OCI-LY1 (cell line): ENCODE measurements at regions not wholly inside any gene's neighbourhood (a gene's known extent, or its start where the extent isn't known, plus 50 kb on each side); places are given as distances from the start of the nearest gene placed in this dataset.

Source experiments
- H2AFZ ChIP-seq: fragments of 200-600 bp; sonication (generic), shearing (Covaris generic); 2 replicates; pipeline ENCODE4 v1.6.0; 2014; ENCODE audit warnings: antibody characterized with exemption, mild to moderate bottlenecking, low read length
- H3F3A ChIP-seq: fragments of 200-600 bp; sonication (generic), shearing (Covaris generic); 2 replicates; pipeline ENCODE4 v1.6.0; 2014; ENCODE audit warnings: mild to moderate bottlenecking, antibody characterized with exemption, low read length, moderate library complexity; ENCODE audit not compliant: insufficient read depth
- H3K27ac ChIP-seq: fragments of 200-600 bp; sonication (generic); 2 replicates; pipeline ENCODE4 v1.5.1; 2014; ENCODE audit warnings: low read length, mixed run types, mild to moderate bottlenecking, low read depth; ENCODE audit not compliant: poor library complexity, severe bottlenecking
- H3K27me3 ChIP-seq: fragments of 200-600 bp; sonication (generic); 2 replicates; pipeline ENCODE4 v1.6.0; 2014; ENCODE audit warnings: antibody characterized with exemption, mild to moderate bottlenecking, low read length, moderate library complexity; ENCODE audit not compliant: insufficient read depth
- H3K36me3 ChIP-seq: fragments of 200-600 bp; sonication (generic); 2 replicates; pipeline ENCODE4 v1.6.1; 2014; ENCODE audit warnings: mild to moderate bottlenecking, antibody characterized with exemption, low read length, moderate library complexity, mixed read lengths; ENCODE audit not compliant: insufficient read depth
- H3K4me1 ChIP-seq: fragments of 200-600 bp; sonication (generic); 2 replicates; pipeline ENCODE4 v1.5.1; 2014; ENCODE audit warnings: mild to moderate bottlenecking, low read length, moderate library complexity; ENCODE audit not compliant: insufficient read depth, severe bottlenecking
- H3K4me2 ChIP-seq: fragments of 200-600 bp; sonication (generic), shearing (Covaris generic); 2 replicates; pipeline ENCODE4 v1.6.1; 2014; ENCODE audit warnings: low read length
- H3K4me3 ChIP-seq: fragments of 200-600 bp; sonication (generic); 2 replicates; pipeline ENCODE4 v1.5.1; 2014; ENCODE audit warnings: low read length, low read depth, mild to moderate bottlenecking, mixed read lengths; ENCODE audit not compliant: poor library complexity, severe bottlenecking
- H3K79me2 ChIP-seq: fragments of 200-600 bp; shearing (Covaris generic); 2 replicates; pipeline ENCODE4 v1.6.1; 2016; ENCODE audit warnings: mixed run types, low read length, mixed read lengths; ENCODE audit not compliant: insufficient read depth
- H3K9ac ChIP-seq: fragments of 200-600 bp; sonication (generic), shearing (Covaris generic); 2 replicates; pipeline ENCODE4 v1.6.1; 2014; ENCODE audit warnings: mild to moderate bottlenecking, low read length, mixed read lengths
- H3K9me2 ChIP-seq: fragments of 200-600 bp; sonication (generic), shearing (Covaris generic); 2 replicates; pipeline ENCODE4 v1.6.1; 2014; ENCODE audit warnings: low read depth, mild to moderate bottlenecking, low read length, mixed read lengths
- H3K9me3 ChIP-seq: fragments of 200-600 bp; shearing (Covaris generic); 2 replicates; pipeline ENCODE4 v1.6.1; 2014; ENCODE audit warnings: low read length, mixed read lengths
- H4K20me1 ChIP-seq: fragments of 200-600 bp; sonication (generic), shearing (Covaris generic); 2 replicates; pipeline ENCODE4 v1.6.0; 2016; ENCODE audit warnings: mild to moderate bottlenecking, low read length; ENCODE audit not compliant: insufficient read depth
- EZH2 ChIP-seq: fragments of 200-600 bp; sonication (generic), shearing (Covaris generic); IDR thresholded peaks from 2 replicates; pipeline ENCODE4 v1.8.0; 2017; ENCODE audit warnings: borderline replicate concordance, mixed run types, mild to moderate bottlenecking, antibody characterized with exemption, low read length, moderate library complexity, mixed read lengths
- TF ChIP-seq, protein P1 (sequence below): fragments of 200-600 bp; sonication (generic), shearing (Covaris generic); IDR thresholded peaks from 2 replicates; pipeline ENCODE4 v1.5.1; 2017; ENCODE audit warnings: mild to moderate bottlenecking, antibody characterized with exemption, low read length, moderate library complexity, mixed read lengths

DNA sequence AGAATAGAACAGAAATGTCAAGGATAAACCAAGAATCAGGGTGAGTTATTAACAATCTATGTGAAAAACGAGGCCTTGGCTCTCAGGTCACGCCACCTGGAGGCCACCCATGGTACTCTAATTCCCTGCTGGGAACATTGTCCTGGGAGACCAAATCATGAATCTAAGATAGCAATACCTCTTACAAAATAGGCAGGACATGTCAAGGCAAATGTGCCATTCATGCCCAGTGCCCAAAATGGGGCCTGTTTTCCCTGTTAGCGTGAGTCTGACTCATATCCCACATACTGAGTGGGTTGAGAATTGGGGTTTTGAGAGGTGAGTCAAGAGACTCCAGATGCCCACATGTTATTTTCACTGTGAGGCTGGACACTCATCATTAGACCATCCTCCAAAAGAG lies 380.8 kb downstream of the HHIPL2 start:
- TF ChIP-seq, protein P1, sequence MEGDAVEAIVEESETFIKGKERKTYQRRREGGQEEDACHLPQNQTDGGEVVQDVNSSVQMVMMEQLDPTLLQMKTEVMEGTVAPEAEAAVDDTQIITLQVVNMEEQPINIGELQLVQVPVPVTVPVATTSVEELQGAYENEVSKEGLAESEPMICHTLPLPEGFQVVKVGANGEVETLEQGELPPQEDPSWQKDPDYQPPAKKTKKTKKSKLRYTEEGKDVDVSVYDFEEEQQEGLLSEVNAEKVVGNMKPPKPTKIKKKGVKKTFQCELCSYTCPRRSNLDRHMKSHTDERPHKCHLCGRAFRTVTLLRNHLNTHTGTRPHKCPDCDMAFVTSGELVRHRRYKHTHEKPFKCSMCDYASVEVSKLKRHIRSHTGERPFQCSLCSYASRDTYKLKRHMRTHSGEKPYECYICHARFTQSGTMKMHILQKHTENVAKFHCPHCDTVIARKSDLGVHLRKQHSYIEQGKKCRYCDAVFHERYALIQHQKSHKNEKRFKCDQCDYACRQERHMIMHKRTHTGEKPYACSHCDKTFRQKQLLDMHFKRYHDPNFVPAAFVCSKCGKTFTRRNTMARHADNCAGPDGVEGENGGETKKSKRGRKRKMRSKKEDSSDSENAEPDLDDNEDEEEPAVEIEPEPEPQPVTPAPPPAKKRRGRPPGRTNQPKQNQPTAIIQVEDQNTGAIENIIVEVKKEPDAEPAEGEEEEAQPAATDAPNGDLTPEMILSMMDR: peak; percentile 80
- no peak for TF ChIP-seq EZH2
- Histone ChIP-seq H3K9me3 (no peaks in the 10 kb centered on the region), H3K36me3 (no peaks in the 10 kb centered on the region), H3K9ac (no peak overlapping the region), H3K4me2 (no peak overlapping the region), H3K9me2 (no peaks in the 10 kb centered on the region), H2AFZ (no peak overlapping the region), H4K20me1 (no peaks in the 10 kb centered on the region), H3K4me3 (no peak overlapping the region), H3K27ac (no peak overlapping the region), H3K4me1 (no peaks in the 10 kb centered on the region), H3F3A (no peaks in the 10 kb centered on the region), H3K79me2 (no peaks in the 10 kb centered on the region), H3K27me3 (no peaks in the 10 kb centered on the region)

DNA sequence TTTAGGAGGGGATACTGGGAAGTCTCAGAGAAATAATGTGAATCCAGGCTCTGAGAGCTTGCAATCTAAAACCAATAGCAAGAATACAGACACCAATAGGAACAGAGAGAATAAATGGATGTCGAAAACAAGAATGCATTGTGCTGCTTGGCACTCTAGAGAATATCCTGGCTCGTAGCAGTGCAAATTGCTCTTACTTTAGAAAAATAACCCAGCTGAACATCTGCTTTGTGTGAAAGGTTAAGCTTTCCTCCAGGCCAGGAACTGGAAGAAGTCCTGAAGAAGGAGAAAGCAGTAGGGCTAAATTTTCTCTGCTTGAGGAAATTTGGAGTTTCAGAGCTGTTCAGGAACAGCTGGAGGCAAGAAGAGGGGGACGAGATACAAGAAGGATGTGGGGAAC lies 382.3 kb downstream of the HHIPL2 start:
- Histone ChIP-seq H3K9me3 (no peaks in the 10 kb centered on the region), H3K4me1 (no peaks in the 10 kb centered on the region), H2AFZ (no peak overlapping the region), H3K9ac (no peak overlapping the region), H3K9me2 (no peaks in the 10 kb centered on the region), H3F3A (no peaks in the 10 kb centered on the region), H3K4me3 (no peak overlapping the region), H3K27ac (no peak overlapping the region), H3K79me2 (no peaks in the 10 kb centered on the region), H3K36me3 (no peaks in the 10 kb centered on the region), H4K20me1 (no peaks in the 10 kb centered on the region), H3K27me3 (no peaks in the 10 kb centered on the region), H3K4me2 (no peak overlapping the region)
- TF ChIP-seq, protein P1: no peak
- TF ChIP-seq EZH2: no peak

DNA sequence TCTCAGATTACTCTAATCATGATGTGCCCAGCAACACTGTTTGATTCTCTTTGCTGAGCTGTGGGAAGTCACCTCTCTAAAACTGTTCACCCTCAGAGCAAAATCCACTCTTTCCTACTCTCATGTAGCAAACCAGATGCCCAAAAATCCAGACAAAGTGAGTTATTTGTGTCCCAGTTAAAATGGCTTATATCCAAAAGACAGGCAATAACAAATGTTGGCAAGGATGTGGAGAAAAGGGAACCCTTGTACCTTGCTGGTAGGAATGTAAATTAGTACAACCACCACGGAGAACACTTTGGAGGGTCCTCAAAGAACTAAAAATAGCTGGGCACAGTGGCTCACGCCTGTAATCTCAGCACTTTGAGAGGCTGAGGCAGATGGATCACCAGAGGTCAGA lies 384.0 kb downstream of the HHIPL2 start:
- Histone ChIP-seq H3K27me3 (no peaks in the 10 kb centered on the region), H3K36me3 (no peaks in the 10 kb centered on the region), H3K9ac (no peak overlapping the region), H3F3A (no peaks in the 10 kb centered on the region), H3K27ac (no peak overlapping the region), H3K9me3 (no peaks in the 10 kb centered on the region), H3K4me1 (no peaks in the 10 kb centered on the region), H3K4me2 (no peak overlapping the region), H3K9me2 (no peaks in the 10 kb centered on the region), H2AFZ (no peak overlapping the region), H4K20me1 (no peaks in the 10 kb centered on the region), H3K79me2 (no peaks in the 10 kb centered on the region), H3K4me3 (no peak overlapping the region)
- TF ChIP-seq, protein P1: no peak
- no peak for TF ChIP-seq EZH2
